PC-3 (cell line): ENCODE measurements at regions not wholly inside any gene's neighbourhood (a gene's known extent, or its start where the extent isn't known, plus 50 kb on each side); places are given as distances from the start of the nearest gene placed in this dataset.

ENCODE experiments used
- CTCF ChIP-seq: fragments of 300-600 bp; sonication (generic); conservative IDR thresholded peaks from 2 replicates; pipeline ENCODE4 v1.5.1; 2017; ENCODE audit warnings: antibody characterized with exemption, low read depth, mild to moderate bottlenecking, low read length
- EZH2 ChIP-seq: fragments of 300-600 bp; sonication (generic); IDR thresholded peaks from one replicate; pipeline ENCODE4 v1.6.1; 2017; ENCODE audit warnings: antibody characterized with exemption, mild to moderate bottlenecking, low read length; ENCODE audit not compliant: unreplicated experiment
- EZH2phosphoT487 ChIP-seq: fragments of 300-600 bp; sonication (generic); IDR thresholded peaks from 2 replicates; pipeline ENCODE4 v1.6.1; 2018; ENCODE audit warnings: mild to moderate bottlenecking, antibody characterized with exemption, low read length, borderline replicate concordance

GRCh38 chr5:124239572-124239971 lies 506.9 kb downstream of the ZNF608 start:
- TF ChIP-seq CTCF, result no peak
- TF ChIP-seq EZH2phosphoT487, result no peak
- TF ChIP-seq EZH2, result no peak
